ENCODE measurements at regions not wholly inside any gene's neighbourhood (a gene's known extent, or its start where the extent isn't known, plus 50 kb on each side); places are given as distances from the start of the nearest gene placed in this dataset.

GRCh38 chr4:146076081-146076480 is 99.4 kb upstream of the LSM6 start:
- no peak for TF ChIP-seq CTCF (IDR thresholded peaks at IDR 0.05; ENCODE audit: unreplicated experiment)
- Mint-ChIP-seq H3K27ac (no peak overlapping the region), H3K27me3 (ENCODE audit: low read depth) (no peaks in the 10 kb centered on the region), H3K36me3 (no peaks in the 10 kb centered on the region), H3K4me3 (no peak overlapping the region), H3K9me3 (no peaks in the 10 kb centered on the region), H3K4me1 (no peaks in the 10 kb centered on the region)
- DNase-seq (ENCODE audit: low spot score in 2 of 2, unreplicated experiment in 2 of 2): no peak

- H3K9me3 Mint-ChIP-seq: no peaks in the 10 kb centered on the region
- H3K27me3 Mint-ChIP-seq (ENCODE audit: low read depth): peaks cover 11% of the 10 kb centered on the region
- TF ChIP-seq CTCF (IDR thresholded peaks at IDR 0.05; ENCODE audit: unreplicated experiment): no peak
- H3K4me1 Mint-ChIP-seq: no peaks in the 10 kb centered on the region
- H3K4me3 Mint-ChIP-seq: no peak overlapping the region
- H3K27ac Mint-ChIP-seq: no peak overlapping the region
- H3K36me3 Mint-ChIP-seq: no peaks in the 10 kb centered on the region
- DNase-seq (ENCODE audit: low spot score in 2 of 2, unreplicated experiment in 2 of 2): no peak
Measured at GRCh38 chr4:146073517-146073916, 102.0 kb upstream of the LSM6 start.

- DNase-seq (ENCODE audit: low spot score in 2 of 2, unreplicated experiment in 2 of 2): no peak
- Mint-ChIP-seq H3K36me3 (no peaks in the 10 kb centered on the region), H3K27me3 (ENCODE audit: low read depth) (peaks cover 19% of the 10 kb centered on the region), H3K4me3 (no peak overlapping the region), H3K4me1 (no peaks in the 10 kb centered on the region), H3K27ac (no peak overlapping the region), H3K9me3 (no peaks in the 10 kb centered on the region)
- no peak for TF ChIP-seq CTCF (IDR thresholded peaks at IDR 0.05; ENCODE audit: unreplicated experiment)
Measured at GRCh38 chr4:146072376-146072775, 103.1 kb upstream of the LSM6 start.

GRCh38 chr4:146071390-146071789 is 104.1 kb upstream of the LSM6 start:
- Mint-ChIP-seq H3K36me3 (no peaks in the 10 kb centered on the region), H3K27ac (no peak overlapping the region), H3K4me3 (no peak overlapping the region), H3K9me3 (no peaks in the 10 kb centered on the region), H3K4me1 (no peaks in the 10 kb centered on the region), H3K27me3 (ENCODE audit: low read depth) (peaks cover 29% of the 10 kb centered on the region)
- TF ChIP-seq CTCF (IDR thresholded peaks at IDR 0.05; ENCODE audit: unreplicated experiment): no peak
- no peak for DNase-seq (ENCODE audit: low spot score in 2 of 2, unreplicated experiment in 2 of 2)

GRCh38 chr4:146063143-146063542 is 112.4 kb upstream of the LSM6 start:
- no peak for DNase-seq (ENCODE audit: low spot score in 2 of 2, unreplicated experiment in 2 of 2)
- H3K27ac Mint-ChIP-seq: no peak overlapping the region
- TF ChIP-seq CTCF (IDR thresholded peaks at IDR 0.05; ENCODE audit: unreplicated experiment): no peak
- H3K9me3 Mint-ChIP-seq: no peaks in the 10 kb centered on the region
- no peaks in the 10 kb centered on the region for H3K36me3 Mint-ChIP-seq
- peaks cover 57% of the 10 kb centered on the region for H3K27me3 Mint-ChIP-seq (ENCODE audit: low read depth)
- H3K4me3 Mint-ChIP-seq: no peak overlapping the region
- no peaks in the 10 kb centered on the region for H3K4me1 Mint-ChIP-seq

- Mint-ChIP-seq H3K4me1 (no peaks in the 10 kb centered on the region), H3K27ac (no peak overlapping the region), H3K36me3 (no peaks in the 10 kb centered on the region), H3K27me3 (ENCODE audit: low read depth) (peaks cover 50% of the 10 kb centered on the region), H3K9me3 (no peaks in the 10 kb centered on the region), H3K4me3 (no peak overlapping the region)
- no peak for DNase-seq (ENCODE audit: low spot score in 2 of 2, unreplicated experiment in 2 of 2)
- TF ChIP-seq CTCF (IDR thresholded peaks at IDR 0.05; ENCODE audit: unreplicated experiment): no peak
Measured at GRCh38 chr4:146062340-146062739, 113.2 kb upstream of the LSM6 start.
